ENCODE measurements at regions not wholly inside any gene's neighbourhood (a gene's known extent, or its start where the extent isn't known, plus 50 kb on each side); places are given as distances from the start of the nearest gene placed in this dataset.
"Not testable (repeated sequence)": the region's sequence is repeated elsewhere in the genome, so short reads cannot be mapped to it uniquely, and the experiment has no call there.

DNA sequence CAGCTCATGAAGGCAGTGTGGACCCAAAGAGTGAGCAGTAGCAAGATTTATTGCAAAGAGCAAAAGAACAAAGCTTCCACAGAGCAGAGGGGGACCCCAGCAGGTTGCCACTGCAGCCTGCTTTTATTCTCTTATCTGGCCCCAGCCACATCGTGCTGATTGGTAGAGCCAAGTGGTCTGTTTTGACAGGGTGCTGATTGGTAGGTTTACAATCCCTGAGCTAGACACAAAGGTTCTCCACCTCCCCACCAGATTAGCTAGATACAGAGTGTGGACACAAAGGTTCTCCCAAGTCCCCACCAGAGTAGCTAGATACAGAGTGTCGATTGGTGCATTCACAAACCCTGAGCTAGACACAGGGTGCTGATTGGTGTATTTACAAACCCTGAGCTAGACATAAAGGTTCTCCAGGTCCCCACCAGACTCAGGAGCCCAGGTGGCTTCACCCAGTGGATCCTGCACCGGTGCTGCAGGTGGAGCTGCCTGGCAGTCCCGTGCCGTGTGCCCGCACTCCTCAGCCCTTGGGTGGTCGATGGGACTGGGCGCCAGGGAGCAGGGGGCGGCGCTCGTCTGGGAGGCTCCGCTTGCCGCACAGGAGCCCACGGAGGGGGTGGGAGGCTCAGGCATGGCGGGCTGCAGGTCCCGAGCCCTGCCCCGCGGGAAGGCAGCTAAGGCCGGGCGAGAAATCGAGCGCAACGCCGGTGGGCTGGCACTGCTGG lies 80.9 kb upstream of the BCHE start:
- 96% methylated on average over 19 of the region's 24 CpGs for WGBS (ENCODE audit: insufficient coverage)
- CTCF ChIA-PET, DNase-seq: not testable (repeated sequence)

DNA sequence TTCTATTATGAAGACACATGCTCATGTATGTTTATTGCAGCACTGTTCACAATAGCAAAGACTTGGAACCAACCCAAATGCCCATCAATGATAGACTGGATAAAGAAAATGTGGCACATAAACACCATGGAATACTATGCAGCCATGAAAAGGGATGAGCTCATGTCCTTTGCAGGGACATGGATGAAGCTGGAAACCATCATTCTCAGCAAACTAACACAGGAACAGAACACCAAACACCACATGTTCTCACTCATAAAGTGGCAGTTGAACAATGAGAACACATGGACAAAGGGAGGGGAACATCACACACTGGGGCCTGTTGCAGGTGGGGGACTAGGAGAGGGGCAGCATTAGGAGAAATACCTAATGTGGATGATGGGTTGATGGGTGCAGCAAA lies 77.9 kb upstream of the BCHE start:
- H3K27me3 Mint-ChIP-seq; H3K27ac Mint-ChIP-seq; H3K4me1 Mint-ChIP-seq; CTCF ChIA-PET; ATAC-seq (replicated peaks in 1 of 4); H3K27me3 ChIP-seq (replicated peaks in 1 of 2; ENCODE audit: control insufficient read depth in 2 of 2, extremely low read depth in 1 of 2, insufficient read depth in 2 of 2, low read length in 1 of 2); H3K4me3 Mint-ChIP-seq; H3K4me1 ChIP-seq (ENCODE audit: control insufficient read depth in 1 of 2, extremely low read depth in 1 of 2, insufficient read depth in 2 of 2, low read length in 2 of 2); POLR2A ChIA-PET; H3K36me3 Mint-ChIP-seq; H3K9me3 ChIP-seq; DNase-seq; H3K36me3 ChIP-seq (ENCODE audit: control insufficient read depth in 2 of 2, extremely low read depth in 1 of 2, insufficient read depth in 1 of 2, low read length in 1 of 2); H3K4me3 ChIP-seq (ENCODE audit: control insufficient read depth in 1 of 2, extremely low read depth in 1 of 2, low read length in 1 of 2); H3K27ac ChIP-seq (ENCODE audit: low read length): not testable (repeated sequence)
- H3K9me3 Mint-ChIP-seq: peaks cover 8 to 24% (median 17%) of the 10 kb centered on the region in 3 donors

More for the DNA sequence above, 80.9 kb upstream of the BCHE start:
- H3K27me3 Mint-ChIP-seq; H3K4me1 Mint-ChIP-seq; H3K4me3 ChIP-seq (ENCODE audit: control insufficient read depth in 1 of 2, extremely low read depth in 1 of 2, low read length in 1 of 2); POLR2A ChIA-PET; H3K36me3 Mint-ChIP-seq; H3K9me3 ChIP-seq; H3K4me1 ChIP-seq (ENCODE audit: control insufficient read depth in 1 of 2, extremely low read depth in 1 of 2, insufficient read depth in 2 of 2, low read length in 2 of 2); H3K27me3 ChIP-seq (replicated peaks in 1 of 2; ENCODE audit: control insufficient read depth in 2 of 2, extremely low read depth in 1 of 2, insufficient read depth in 2 of 2, low read length in 1 of 2); H3K4me3 Mint-ChIP-seq; ATAC-seq (replicated peaks in 1 of 4); H3K27ac Mint-ChIP-seq; H3K27ac ChIP-seq (ENCODE audit: low read length); H3K36me3 ChIP-seq (ENCODE audit: control insufficient read depth in 2 of 2, extremely low read depth in 1 of 2, insufficient read depth in 1 of 2, low read length in 1 of 2): not testable (repeated sequence)
- peaks cover 5 to 21% (median 15%) of the 10 kb centered on the region in 3 donors for H3K9me3 Mint-ChIP-seq

DNA sequence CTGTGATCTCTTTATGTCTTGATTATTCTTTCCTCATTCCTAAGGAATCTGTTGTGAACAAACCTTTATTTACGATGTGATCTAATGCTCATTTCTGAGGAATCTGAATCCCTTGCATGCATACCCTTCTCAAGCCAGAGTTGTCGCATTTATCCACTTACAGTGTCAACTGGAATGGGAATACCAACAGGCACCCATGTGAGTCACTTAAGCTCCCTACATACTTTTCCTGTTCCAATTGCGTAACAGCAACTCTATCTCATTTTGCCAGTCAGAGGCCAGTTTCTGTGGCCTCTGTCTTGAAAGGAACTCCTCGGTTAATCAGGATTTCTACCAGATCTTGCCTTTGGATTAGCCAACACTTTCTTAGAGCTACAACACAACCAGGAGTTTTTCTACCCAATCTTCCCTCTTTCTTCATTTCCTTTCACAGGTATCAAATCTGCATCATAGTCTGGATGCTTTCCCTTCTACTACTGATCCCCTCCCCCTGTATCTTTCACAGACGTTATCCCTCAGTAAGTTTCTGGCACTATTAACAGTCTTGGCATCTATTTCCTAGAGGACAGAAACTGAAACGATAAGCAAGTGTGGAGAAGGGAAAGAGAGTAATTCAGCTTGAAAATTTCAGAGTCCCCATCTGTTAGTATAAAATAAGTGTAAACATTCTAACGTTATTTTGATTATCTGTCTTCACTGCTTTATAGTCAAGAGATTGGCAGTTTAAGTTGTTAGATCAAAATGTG lies 66.8 kb upstream of the BCHE start:
- WGBS (ENCODE audit: insufficient coverage): 92% methylated on average over 4 of the region's 7 CpGs
- Histone ChIP-seq H3K27me3 (replicated peaks in 1 of 2; ENCODE audit: control insufficient read depth in 2 of 2, extremely low read depth in 1 of 2, insufficient read depth in 2 of 2, low read length in 1 of 2) (no peaks in the 10 kb centered on the region), H3K4me1 (ENCODE audit: control insufficient read depth in 1 of 2, extremely low read depth in 1 of 2, insufficient read depth in 2 of 2, low read length in 2 of 2) (no peaks in the 10 kb centered on the region), H3K4me3 (ENCODE audit: control insufficient read depth in 1 of 2, extremely low read depth in 1 of 2, low read length in 1 of 2) (no peak overlapping the region), H3K27ac (ENCODE audit: low read length) (no peak overlapping the region), H3K36me3 (ENCODE audit: control insufficient read depth in 2 of 2, extremely low read depth in 1 of 2, insufficient read depth in 1 of 2, low read length in 1 of 2) (no peaks in the 10 kb centered on the region), H3K9me3 (no peaks in the 10 kb centered on the region)
- no peaks in the 10 kb centered on the region for H3K27me3 Mint-ChIP-seq
- H3K4me1 Mint-ChIP-seq: no peaks in the 10 kb centered on the region
- peaks cover 10 to 12% (median 11%) of the 10 kb centered on the region in 3 donors for H3K9me3 Mint-ChIP-seq
- H3K36me3 Mint-ChIP-seq: no peaks in the 10 kb centered on the region
- ATAC-seq (replicated peaks in 1 of 4) (no peak), DNase-seq (no peak)
- no peak overlapping the region for H3K27ac Mint-ChIP-seq
- ChIA-PET POLR2A (no interaction called here), CTCF (no interaction called here)
- no peak overlapping the region for H3K4me3 Mint-ChIP-seq

DNA sequence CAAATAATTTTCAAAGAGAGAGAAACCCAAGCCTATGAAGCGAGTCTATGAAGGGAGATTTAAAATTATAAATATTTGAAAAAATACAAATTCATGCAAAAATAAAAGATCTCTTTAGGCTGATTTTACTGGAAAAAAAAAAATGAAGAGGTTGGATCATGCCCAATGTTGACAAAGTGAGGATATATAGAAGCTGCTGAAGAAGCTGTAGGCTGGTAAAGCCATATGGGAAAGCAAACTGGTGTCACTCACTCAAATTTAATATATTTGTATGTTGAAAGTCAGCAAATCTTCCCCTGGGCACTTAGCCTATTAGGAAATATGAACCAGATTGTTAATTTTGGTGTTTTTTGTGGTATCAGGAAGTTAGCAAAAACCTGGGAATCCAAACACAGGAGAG lies 61.8 kb upstream of the BCHE start:
- Histone ChIP-seq H3K4me1 (ENCODE audit: control insufficient read depth in 1 of 2, extremely low read depth in 1 of 2, insufficient read depth in 2 of 2, low read length in 2 of 2) (no peaks in the 10 kb centered on the region), H3K36me3 (ENCODE audit: control insufficient read depth in 2 of 2, extremely low read depth in 1 of 2, insufficient read depth in 1 of 2, low read length in 1 of 2) (no peaks in the 10 kb centered on the region), H3K4me3 (ENCODE audit: control insufficient read depth in 1 of 2, extremely low read depth in 1 of 2, low read length in 1 of 2) (no peak overlapping the region), H3K27ac (ENCODE audit: low read length) (no peak overlapping the region), H3K27me3 (replicated peaks in 1 of 2; ENCODE audit: control insufficient read depth in 2 of 2, extremely low read depth in 1 of 2, insufficient read depth in 2 of 2, low read length in 1 of 2) (no peaks in the 10 kb centered on the region), H3K9me3 (no peaks in the 10 kb centered on the region)
- ChIA-PET POLR2A (no interaction called here), CTCF (no interaction called here)
- Mint-ChIP-seq H3K4me3 (no peak overlapping the region), H3K27me3 (no peaks in the 10 kb centered on the region), H3K27ac (no peak overlapping the region), H3K9me3 (peaks cover 5 to 11% (median 8%) of the 10 kb centered on the region in 3 donors), H3K4me1 (no peaks in the 10 kb centered on the region), H3K36me3 (no peaks in the 10 kb centered on the region)
- no peak for DNase-seq
- no CpG with 5 or more reads among the region's 1 CpG for WGBS (ENCODE audit: insufficient coverage)
- no peak for ATAC-seq (replicated peaks in 1 of 4)

DNA sequence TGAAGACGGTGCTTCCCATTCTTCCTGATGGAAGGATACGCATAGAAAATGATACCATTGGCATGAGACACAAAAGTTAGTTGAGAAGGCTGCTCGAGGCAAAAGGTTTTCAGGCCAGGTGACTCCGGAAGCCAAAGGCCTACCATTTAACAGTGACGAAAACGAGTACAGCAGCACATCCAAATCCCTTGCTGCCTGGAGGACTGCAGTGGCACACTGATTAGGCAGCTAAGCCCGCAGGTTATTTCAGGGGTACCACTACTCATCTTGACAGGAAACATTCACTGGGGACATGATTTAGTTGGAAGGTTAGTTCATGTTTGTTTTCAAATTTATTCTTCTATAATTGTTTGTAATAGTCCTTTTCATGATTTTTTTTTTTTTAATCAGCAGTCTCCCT lies 59.9 kb upstream of the BCHE start:
- WGBS (ENCODE audit: insufficient coverage): 83% methylated on average over 3 of the region's 7 CpGs
- CTCF ChIA-PET: no interaction called here
- H3K36me3 ChIP-seq (ENCODE audit: control insufficient read depth in 2 of 2, extremely low read depth in 1 of 2, insufficient read depth in 1 of 2, low read length in 1 of 2): no peaks in the 10 kb centered on the region
- POLR2A ChIA-PET: interaction anchor here in 1 of 2 donors (1.0 kb wide), 1 partner anchor 23 kb away, joined by 3 read pairs; no protein-coding TSS in a partner anchor
- no peaks in the 10 kb centered on the region for H3K27me3 Mint-ChIP-seq
- H3K4me3 Mint-ChIP-seq: no peak overlapping the region
- no peaks in the 10 kb centered on the region for H3K4me1 Mint-ChIP-seq
- H3K9me3 Mint-ChIP-seq: peaks cover 0 to 7% (median 5%) of the 10 kb centered on the region in 3 donors
- DNase-seq: no peak
- H3K9me3 ChIP-seq: no peaks in the 10 kb centered on the region
- H3K4me1 ChIP-seq (ENCODE audit: control insufficient read depth in 1 of 2, extremely low read depth in 1 of 2, insufficient read depth in 2 of 2, low read length in 2 of 2): no peaks in the 10 kb centered on the region
- H3K27ac ChIP-seq (ENCODE audit: low read length): no peak overlapping the region
- H3K27ac Mint-ChIP-seq: no peak overlapping the region
- H3K36me3 Mint-ChIP-seq: no peaks in the 10 kb centered on the region
- H3K4me3 ChIP-seq (ENCODE audit: control insufficient read depth in 1 of 2, extremely low read depth in 1 of 2, low read length in 1 of 2): no peak overlapping the region
- ATAC-seq (replicated peaks in 1 of 4): no peak
- no peaks in the 10 kb centered on the region for H3K27me3 ChIP-seq (replicated peaks in 1 of 2; ENCODE audit: control insufficient read depth in 2 of 2, extremely low read depth in 1 of 2, insufficient read depth in 2 of 2, low read length in 1 of 2)

DNA sequence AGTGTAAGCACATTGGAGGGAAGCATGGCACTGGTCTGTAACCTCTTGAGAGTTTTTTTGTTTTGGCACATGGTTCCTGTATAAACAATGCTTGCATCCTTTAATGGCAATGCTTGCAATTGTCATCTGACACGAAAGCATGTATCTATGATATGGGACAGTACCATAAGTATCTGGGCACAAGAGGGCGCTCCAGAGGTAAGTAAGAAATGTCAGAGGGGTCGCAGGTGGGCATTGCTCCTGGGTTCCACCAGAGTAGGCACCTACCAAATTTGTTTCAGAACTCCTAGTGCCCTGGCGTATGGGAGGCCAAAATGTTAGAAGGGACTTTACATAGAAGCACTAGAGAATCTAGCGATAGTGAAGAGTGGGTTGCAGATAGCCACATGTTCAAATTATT lies 58.7 kb upstream of the BCHE start:
- WGBS (ENCODE audit: insufficient coverage): 39% methylated on average over 3 of the region's 5 CpGs
- Mint-ChIP-seq H3K27me3 (no peaks in the 10 kb centered on the region), H3K9me3 (peaks cover 0 to 7% (median 6%) of the 10 kb centered on the region in 3 donors), H3K4me1 (no peaks in the 10 kb centered on the region), H3K27ac (no peak overlapping the region), H3K36me3 (no peaks in the 10 kb centered on the region), H3K4me3 (no peak overlapping the region)
- Histone ChIP-seq H3K36me3 (ENCODE audit: control insufficient read depth in 2 of 2, extremely low read depth in 1 of 2, insufficient read depth in 1 of 2, low read length in 1 of 2) (no peaks in the 10 kb centered on the region), H3K9me3 (no peaks in the 10 kb centered on the region), H3K4me1 (ENCODE audit: control insufficient read depth in 1 of 2, extremely low read depth in 1 of 2, insufficient read depth in 2 of 2, low read length in 2 of 2) (no peaks in the 10 kb centered on the region), H3K27me3 (replicated peaks in 1 of 2; ENCODE audit: control insufficient read depth in 2 of 2, extremely low read depth in 1 of 2, insufficient read depth in 2 of 2, low read length in 1 of 2) (no peaks in the 10 kb centered on the region), H3K4me3 (ENCODE audit: control insufficient read depth in 1 of 2, extremely low read depth in 1 of 2, low read length in 1 of 2) (no peak overlapping the region), H3K27ac (ENCODE audit: low read length) (no peak overlapping the region)
- DNase-seq: no peak
- ATAC-seq (replicated peaks in 1 of 4): no peak
- ChIA-PET CTCF (no interaction called here), POLR2A (no interaction called here)
